HG03097 (cell line): ENCODE measurements at regions not wholly inside any gene's neighbourhood (a gene's known extent, or its start where the extent isn't known, plus 50 kb on each side); places are given as distances from the start of the nearest gene placed in this dataset.
"Not testable (repeated sequence)": the region's sequence is repeated elsewhere in the genome, so short reads cannot be mapped to it uniquely, and the experiment has no call there.

Experiments
- ATAC-seq: cut with Tn5 transposase; IDR thresholded peaks from one replicate; pipeline ENCODE4 v1.9.1; 2021; ENCODE audit not compliant: unreplicated experiment, low FRiP score

GRCh38 chr16:85514295-85514597 is 98.9 kb upstream of the GSE1 start:
- ATAC-seq, result no peak

- no peak for ATAC-seq
Measured at GRCh38 chr16:85514598-85515318, 98.4 kb upstream of the GSE1 start.

- no peak for ATAC-seq
Measured at GRCh38 chr16:85515319-85515745, 97.8 kb upstream of the GSE1 start.

GRCh38 chr16:85515830-85516397 is 97.2 kb upstream of the GSE1 start:
- no peak for ATAC-seq

GRCh38 chr16:85517154-85517553 is 96.0 kb upstream of the GSE1 start:
- ATAC-seq, result no peak

GRCh38 chr16:85517563-85518179 is 95.5 kb upstream of the GSE1 start:
- no peak for ATAC-seq

- no peak for ATAC-seq
Measured at GRCh38 chr16:85518398-85519049, 94.6 kb upstream of the GSE1 start.

- not testable (repeated sequence) for ATAC-seq
Measured at GRCh38 chr16:85519050-85519440, 94.1 kb upstream of the GSE1 start.

GRCh38 chr16:85519540-85520231 is 93.4 kb upstream of the GSE1 start:
- ATAC-seq, result no peak

GRCh38 chr16:85520853-85521521 is 92.1 kb upstream of the GSE1 start:
- no peak for ATAC-seq

- no peak for ATAC-seq
Measured at GRCh38 chr16:85521552-85522307, 91.4 kb upstream of the GSE1 start.

GRCh38 chr16:85522308-85522841 is 90.7 kb upstream of the GSE1 start:
- ATAC-seq, result no peak

- ATAC-seq, result no peak
Measured at GRCh38 chr16:85522842-85523601, 90.1 kb upstream of the GSE1 start.

- ATAC-seq, result no peak
Measured at GRCh38 chr16:85523602-85524364, 89.3 kb upstream of the GSE1 start.

- ATAC-seq, result no peak
Measured at GRCh38 chr16:85524365-85524629, 88.8 kb upstream of the GSE1 start.

- no peak for ATAC-seq
Measured at GRCh38 chr16:85524630-85525419, 88.3 kb upstream of the GSE1 start.

GRCh38 chr16:85525420-85526184 is 87.5 kb upstream of the GSE1 start:
- ATAC-seq, result no peak
